ENCODE measurements at regions not wholly inside any gene's neighbourhood (a gene's known extent, or its start where the extent isn't known, plus 50 kb on each side); places are given as distances from the start of the nearest gene placed in this dataset.

DNA sequence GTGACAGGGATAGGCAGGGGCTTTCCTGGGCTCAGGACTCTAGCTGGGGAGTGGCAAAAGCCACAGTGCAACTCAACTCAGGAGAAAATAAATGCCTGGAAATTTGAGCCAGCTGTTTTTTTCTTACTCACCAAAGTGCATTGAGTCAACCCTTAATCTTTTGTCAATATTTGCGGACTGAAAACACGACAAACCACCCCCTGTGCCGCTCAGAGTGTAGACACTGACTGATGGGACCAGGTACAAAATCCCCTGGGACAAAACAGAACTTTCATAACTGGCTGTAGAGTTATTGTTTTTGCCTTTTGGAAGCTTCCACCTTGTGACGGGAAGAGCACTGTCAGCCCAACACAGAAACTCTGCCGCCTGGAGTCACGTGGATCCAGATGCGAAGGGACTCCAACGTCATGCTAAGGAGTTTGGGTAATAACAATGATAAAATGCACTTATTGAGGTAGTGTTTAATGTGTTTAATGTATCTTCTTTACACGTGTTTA, 164.6 kb downstream of the PLPP3 start (continued):
- no peak for TF ChIP-seq ZNF329 (CRISPR knock-in tag; IDR thresholded peaks at IDR 0.05; ENCODE audit: low read depth)
- 0 out of 2 replicates have a peak, but pooled peaks have one; percentile 65 for TF ChIP-seq KDM6A (CRISPR knock-in tag; IDR thresholded peaks at IDR 0.05; ENCODE audit: low read depth)
- no peak for TF ChIP-seq ZSCAN25 (CRISPR knock-in tag; IDR thresholded peaks at IDR 0.05)
- peak; percentile 99 for TF ChIP-seq SIX4 (CRISPR knock-in tag; IDR thresholded peaks at IDR 0.05)
- TF ChIP-seq ZNF124 (CRISPR knock-in tag; IDR thresholded peaks at IDR 0.05), result peak; percentile 88; the same call in 1 of the 2 replicates
- TF ChIP-seq HMGA1 (CRISPR knock-in tag; conservative IDR thresholded peaks at IDR 0.05), result no peak
- TF ChIP-seq, protein P1, sequence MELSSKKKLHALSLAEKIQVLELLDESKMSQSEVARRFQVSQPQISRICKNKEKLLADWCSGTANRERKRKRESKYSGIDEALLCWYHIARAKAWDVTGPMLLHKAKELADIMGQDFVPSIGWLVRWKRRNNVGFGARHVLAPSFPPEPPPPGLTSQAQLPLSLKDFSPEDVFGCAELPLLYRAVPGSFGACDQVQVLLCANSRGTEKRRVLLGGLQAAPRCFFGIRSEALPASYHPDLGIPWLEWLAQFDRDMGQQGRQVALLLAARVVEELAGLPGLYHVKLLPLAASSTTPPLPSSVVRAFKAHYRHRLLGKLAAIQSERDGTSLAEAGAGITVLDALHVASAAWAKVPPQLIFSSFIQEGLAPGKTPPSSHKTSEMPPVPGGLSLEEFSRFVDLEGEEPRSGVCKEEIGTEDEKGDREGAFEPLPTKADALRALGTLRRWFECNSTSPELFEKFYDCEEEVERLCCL (CRISPR knock-in tag; IDR thresholded peaks at IDR 0.05; ENCODE audit: borderline replicate concordance), result no peak
- no peak for TF ChIP-seq ZNF790 (CRISPR knock-in tag; IDR thresholded peaks at IDR 0.05; ENCODE audit: borderline replicate concordance)
- TF ChIP-seq, protein P2, sequence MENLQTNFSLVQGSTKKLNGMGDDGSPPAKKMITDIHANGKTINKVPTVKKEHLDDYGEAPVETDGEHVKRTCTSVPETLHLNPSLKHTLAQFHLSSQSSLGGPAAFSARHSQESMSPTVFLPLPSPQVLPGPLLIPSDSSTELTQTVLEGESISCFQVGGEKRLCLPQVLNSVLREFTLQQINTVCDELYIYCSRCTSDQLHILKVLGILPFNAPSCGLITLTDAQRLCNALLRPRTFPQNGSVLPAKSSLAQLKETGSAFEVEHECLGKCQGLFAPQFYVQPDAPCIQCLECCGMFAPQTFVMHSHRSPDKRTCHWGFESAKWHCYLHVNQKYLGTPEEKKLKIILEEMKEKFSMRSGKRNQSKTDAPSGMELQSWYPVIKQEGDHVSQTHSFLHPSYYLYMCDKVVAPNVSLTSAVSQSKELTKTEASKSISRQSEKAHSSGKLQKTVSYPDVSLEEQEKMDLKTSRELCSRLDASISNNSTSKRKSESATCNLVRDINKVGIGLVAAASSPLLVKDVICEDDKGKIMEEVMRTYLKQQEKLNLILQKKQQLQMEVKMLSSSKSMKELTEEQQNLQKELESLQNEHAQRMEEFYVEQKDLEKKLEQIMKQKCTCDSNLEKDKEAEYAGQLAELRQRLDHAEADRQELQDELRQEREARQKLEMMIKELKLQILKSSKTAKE (CRISPR knock-in tag; IDR thresholded peaks at IDR 0.05; ENCODE audit: borderline replicate concordance), result peak; percentile 90
- TF ChIP-seq HMG20A (CRISPR knock-in tag; IDR thresholded peaks at IDR 0.05; ENCODE audit: borderline replicate concordance), result peak; percentile 92
- TF ChIP-seq, protein P3, sequence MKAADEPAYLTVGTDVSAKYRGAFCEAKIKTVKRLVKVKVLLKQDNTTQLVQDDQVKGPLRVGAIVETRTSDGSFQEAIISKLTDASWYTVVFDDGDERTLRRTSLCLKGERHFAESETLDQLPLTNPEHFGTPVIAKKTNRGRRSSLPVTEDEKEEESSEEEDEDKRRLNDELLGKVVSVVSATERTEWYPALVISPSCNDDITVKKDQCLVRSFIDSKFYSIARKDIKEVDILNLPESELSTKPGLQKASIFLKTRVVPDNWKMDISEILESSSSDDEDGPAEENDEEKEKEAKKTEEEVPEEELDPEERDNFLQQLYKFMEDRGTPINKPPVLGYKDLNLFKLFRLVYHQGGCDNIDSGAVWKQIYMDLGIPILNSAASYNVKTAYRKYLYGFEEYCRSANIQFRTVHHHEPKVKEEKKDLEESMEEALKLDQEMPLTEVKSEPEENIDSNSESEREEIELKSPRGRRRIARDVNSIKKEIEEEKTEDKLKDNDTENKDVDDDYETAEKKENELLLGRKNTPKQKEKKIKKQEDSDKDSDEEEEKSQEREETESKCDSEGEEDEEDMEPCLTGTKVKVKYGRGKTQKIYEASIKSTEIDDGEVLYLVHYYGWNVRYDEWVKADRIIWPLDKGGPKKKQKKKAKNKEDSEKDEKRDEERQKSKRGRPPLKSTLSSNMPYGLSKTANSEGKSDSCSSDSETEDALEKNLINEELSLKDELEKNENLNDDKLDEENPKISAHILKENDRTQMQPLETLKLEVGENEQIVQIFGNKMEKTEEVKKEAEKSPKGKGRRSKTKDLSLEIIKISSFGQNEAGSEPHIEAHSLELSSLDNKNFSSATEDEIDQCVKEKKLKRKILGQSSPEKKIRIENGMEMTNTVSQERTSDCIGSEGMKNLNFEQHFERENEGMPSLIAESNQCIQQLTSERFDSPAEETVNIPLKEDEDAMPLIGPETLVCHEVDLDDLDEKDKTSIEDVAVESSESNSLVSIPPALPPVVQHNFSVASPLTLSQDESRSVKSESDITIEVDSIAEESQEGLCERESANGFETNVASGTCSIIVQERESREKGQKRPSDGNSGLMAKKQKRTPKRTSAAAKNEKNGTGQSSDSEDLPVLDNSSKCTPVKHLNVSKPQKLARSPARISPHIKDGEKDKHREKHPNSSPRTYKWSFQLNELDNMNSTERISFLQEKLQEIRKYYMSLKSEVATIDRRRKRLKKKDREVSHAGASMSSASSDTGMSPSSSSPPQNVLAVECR (CRISPR knock-in tag; IDR thresholded peaks at IDR 0.05; ENCODE audit: borderline replicate concordance), result peak; percentile 63; the same call in 1 of the 2 replicates
- peak; percentile 95 for TF ChIP-seq GATAD2A (CRISPR knock-in tag; IDR thresholded peaks at IDR 0.05)
- peak; percentile 98 for TF ChIP-seq HOXA5 (CRISPR knock-in tag; IDR thresholded peaks at IDR 0.05)
- TF ChIP-seq, protein P4, sequence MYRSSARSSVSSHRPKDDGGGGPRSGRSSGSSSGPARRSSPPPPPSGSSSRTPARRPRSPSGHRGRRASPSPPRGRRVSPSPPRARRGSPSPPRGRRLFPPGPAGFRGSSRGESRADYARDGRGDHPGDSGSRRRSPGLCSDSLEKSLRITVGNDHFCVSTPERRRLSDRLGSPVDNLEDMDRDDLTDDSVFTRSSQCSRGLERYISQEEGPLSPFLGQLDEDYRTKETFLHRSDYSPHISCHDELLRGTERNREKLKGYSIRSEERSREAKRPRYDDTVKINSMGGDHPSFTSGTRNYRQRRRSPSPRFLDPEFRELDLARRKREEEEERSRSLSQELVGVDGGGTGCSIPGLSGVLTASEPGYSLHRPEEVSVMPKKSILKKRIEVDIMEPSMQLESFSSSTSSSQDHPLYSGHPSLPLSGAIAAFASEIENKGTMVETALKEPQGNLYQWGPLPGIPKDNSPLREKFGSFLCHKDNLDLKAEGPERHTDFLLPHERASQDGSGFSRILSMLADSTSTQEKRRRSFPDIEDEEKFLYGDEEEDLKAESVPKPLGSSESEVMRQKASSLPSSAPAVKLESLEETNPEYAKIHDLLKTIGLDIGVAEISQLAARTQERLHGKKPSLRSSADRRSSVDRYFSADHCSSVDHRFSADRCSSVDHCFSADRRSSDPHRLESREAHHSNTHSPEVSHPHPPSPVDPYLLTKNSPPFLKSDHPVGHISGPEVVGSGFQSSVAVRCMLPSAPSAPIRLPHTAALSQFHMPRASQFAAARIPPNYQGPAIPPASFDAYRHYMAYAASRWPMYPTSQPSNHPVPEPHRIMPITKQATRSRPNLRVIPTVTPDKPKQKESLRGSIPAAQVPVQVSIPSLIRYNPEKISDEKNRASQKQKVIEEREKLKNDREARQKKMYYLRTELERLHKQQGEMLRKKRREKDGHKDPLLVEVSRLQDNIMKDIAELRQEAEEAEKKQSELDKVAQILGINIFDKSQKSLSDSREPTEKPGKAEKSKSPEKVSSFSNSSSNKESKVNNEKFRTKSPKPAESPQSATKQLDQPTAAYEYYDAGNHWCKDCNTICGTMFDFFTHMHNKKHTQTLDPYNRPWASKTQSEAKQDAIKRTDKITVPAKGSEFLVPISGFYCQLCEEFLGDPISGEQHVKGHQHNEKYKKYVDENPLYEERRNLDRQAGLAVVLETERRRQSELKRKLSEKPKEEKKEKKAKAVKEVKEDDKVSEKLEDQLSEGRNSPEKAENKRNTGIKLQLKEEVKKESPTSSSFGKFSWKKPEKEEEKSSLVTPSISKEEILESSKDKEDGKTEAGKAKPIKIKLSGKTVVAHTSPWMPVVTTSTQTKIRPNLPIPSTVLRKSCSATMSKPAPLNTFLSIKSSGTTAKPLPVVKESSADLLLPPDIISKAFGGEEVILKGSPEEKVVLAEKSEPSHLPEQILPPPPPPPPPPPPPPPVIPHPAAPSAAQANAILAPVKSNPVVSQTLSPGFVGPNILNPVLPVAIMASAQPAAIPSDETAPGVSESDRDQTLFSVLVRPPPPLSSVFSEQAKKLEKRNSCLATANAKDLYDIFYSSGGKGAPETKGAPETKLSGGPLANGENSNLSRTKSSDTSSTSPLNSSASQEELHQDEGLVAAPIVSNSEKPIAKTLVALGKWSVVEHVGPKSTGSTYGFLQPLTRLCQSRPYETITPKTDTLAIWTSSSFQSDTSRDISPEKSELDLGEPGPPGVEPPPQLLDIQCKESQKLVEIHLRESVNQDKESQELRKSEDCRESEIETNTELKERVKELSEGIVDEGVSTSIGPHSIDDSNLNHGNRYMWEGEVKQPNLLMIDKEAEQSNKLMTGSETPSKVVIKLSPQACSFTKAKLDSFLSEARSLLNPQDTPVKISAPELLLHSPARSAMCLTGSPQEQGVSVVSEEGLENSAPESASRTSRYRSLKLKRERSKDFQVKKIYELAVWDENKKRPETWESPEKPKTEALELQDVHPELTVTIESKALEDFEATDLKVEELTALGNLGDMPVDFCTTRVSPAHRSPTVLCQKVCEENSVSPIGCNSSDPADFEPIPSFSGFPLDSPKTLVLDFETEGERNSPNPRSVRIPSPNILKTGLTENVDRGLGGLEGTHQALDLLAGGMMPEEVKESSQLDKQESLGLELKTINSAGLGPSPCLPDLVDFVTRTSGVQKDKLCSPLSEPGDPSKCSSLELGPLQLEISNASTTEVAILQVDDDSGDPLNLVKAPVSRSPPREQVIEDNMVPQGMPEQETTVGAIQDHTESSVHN (CRISPR knock-in tag; IDR thresholded peaks at IDR 0.05), result no peak
- TF ChIP-seq PAWR (CRISPR knock-in tag; IDR thresholded peaks at IDR 0.05; ENCODE audit: borderline replicate concordance), result no peak
